SU-DHL-6 (cell line): ENCODE measurements at regions not wholly inside any gene's neighbourhood (a gene's known extent, or its start where the extent isn't known, plus 50 kb on each side); places are given as distances from the start of the nearest gene placed in this dataset.

Experiments
- CTCF ChIP-seq: fragments of 200-600 bp; sonication (generic); IDR thresholded peaks from one replicate; pipeline ENCODE4 v1.5.1; 2017; ENCODE audit warnings: antibody characterized with exemption, mild to moderate bottlenecking, low read length, moderate library complexity; ENCODE audit not compliant: insufficient read depth, poor library complexity, severe bottlenecking
- EZH2phosphoT487 ChIP-seq: fragments of 200-600 bp; sonication (generic), shearing (Covaris generic); conservative IDR thresholded peaks from 2 replicates; pipeline ENCODE4 v1.6.1; 2018; ENCODE audit warnings: mild to moderate bottlenecking, antibody characterized with exemption, low read length, moderate library complexity, mixed read lengths

GRCh38 chr14:70265422-70265821 lies 76.7 kb upstream of the SLC8A3 start:
- TF ChIP-seq CTCF: no peak
- TF ChIP-seq EZH2phosphoT487: no peak
